ENCODE measurements at regions not wholly inside any gene's neighbourhood (a gene's known extent, or its start where the extent isn't known, plus 50 kb on each side); places are given as distances from the start of the nearest gene placed in this dataset.
"Not testable (repeated sequence)": the region's sequence is repeated elsewhere in the genome, so short reads cannot be mapped to it uniquely, and the experiment has no call there.

GRCh38 chr5:57087947-57088346, 85.9 kb upstream of the GPBP1 start:
- H2AFZ ChIP-seq (ENCODE audit: low read depth, low read length, poor library complexity, severe bottlenecking); H3K79me2 ChIP-seq (ENCODE audit: insufficient read depth, low read length); CTCF ChIA-PET; H3K4me2 ChIP-seq (ENCODE audit: low read length); H3K27ac ChIP-seq (ENCODE audit: low read depth, low read length); DNase-seq (ENCODE audit: low read depth, low spot score); H3K4me1 ChIP-seq (ENCODE audit: control insufficient read depth in 1 of 2, insufficient read depth in 2 of 2, low read length in 2 of 2); BruUV-seq (replicated peaks); RAD21 ChIA-PET (ENCODE audit: low non-redundant PET in 1 of 2, low total read pairs in 2 of 2, uncharacterized antibody in 2 of 2, unreplicated experiment in 2 of 2); intact Hi-C loops (cut with micrococcal nuclease); H3K36me3 ChIP-seq (ENCODE audit: control insufficient read depth in 1 of 2, insufficient read depth in 2 of 2, low read length in 2 of 2); ATAC-seq; H3K9me3 ChIP-seq (ENCODE audit: control insufficient read depth in 1 of 2, insufficient read depth in 1 of 2, low read depth in 1 of 2, low read length in 2 of 2); H3K4me3 ChIP-seq (replicated peaks in 1 of 2; ENCODE audit: low read depth in 1 of 2, low read length in 2 of 2); H3K9me2 ChIP-seq (ENCODE audit: insufficient read depth); H4K20me1 ChIP-seq (ENCODE audit: insufficient read depth); H3K9ac ChIP-seq (ENCODE audit: low read length); POLR2A ChIA-PET; H3K27me3 ChIP-seq (ENCODE audit: insufficient read depth, low read length): not testable (repeated sequence)

- CTCF ChIA-PET, result interaction anchor here (0.6 to 1.4 kb wide), 9 partner anchors 10 to 824 kb away, joined by 3 to 5 read pairs (median 3); no protein-coding TSS in a partner anchor
- ATAC-seq, result peak; percentile 80
- no peaks in the 10 kb centered on the region for H3K27me3 ChIP-seq (ENCODE audit: insufficient read depth, low read length)
- H3K9ac ChIP-seq (ENCODE audit: low read length), result no peak overlapping the region
- no peak overlapping the region for H3K4me2 ChIP-seq (ENCODE audit: low read length)
- no peak overlapping the region for H3K27ac ChIP-seq (ENCODE audit: low read depth, low read length)
- no peak overlapping the region for H2AFZ ChIP-seq (ENCODE audit: low read depth, low read length, poor library complexity, severe bottlenecking)
- no TSS peak for BruUV-seq (replicated peaks)
- POLR2A ChIA-PET, result no interaction called here
- TF ChIP-seq CTCF (IDR thresholded peaks at IDR 0.05 in 2 of 3, conservative IDR thresholded peaks at IDR 0.05 in 1 of 3; ENCODE audit: borderline replicate concordance in 1 of 3, insufficient read depth in 1 of 3, low read depth in 2 of 3, low read length in 2 of 3) (peak in 2 of 3 experiments; percentile 53 to 55; a peak in 4 of 6 replicates), CBX3 (IDR thresholded peaks at IDR 0.05; ENCODE audit: low read depth) (0 out of 2 replicates have a peak, but pooled peaks have one; percentile 45), CEBPB (IDR thresholded peaks at IDR 0.05; ENCODE audit: low read depth) (no peak), RAD21 (IDR thresholded peaks at IDR 0.05; ENCODE audit: low read depth) (peak; percentile 40; the same call in 1 of the 2 replicates)
- no peak for DNase-seq (ENCODE audit: low read depth, low spot score)
- H3K4me1 ChIP-seq (ENCODE audit: control insufficient read depth in 1 of 2, insufficient read depth in 2 of 2, low read length in 2 of 2), result peaks cover 0 to 6% of the 10 kb centered on the region in 2 experiments; a peak in 2 of 4 replicates
- no peaks in the 10 kb centered on the region for H3K79me2 ChIP-seq (ENCODE audit: insufficient read depth, low read length)
- intact Hi-C loops (cut with micrococcal nuclease), result no loop called here
- H4K20me1 ChIP-seq (ENCODE audit: insufficient read depth), result no peaks in the 10 kb centered on the region
- peaks cover 0 to 4% of the 10 kb centered on the region in 2 experiments; a peak in 1 of 4 replicates for H3K9me3 ChIP-seq (ENCODE audit: control insufficient read depth in 1 of 2, insufficient read depth in 1 of 2, low read depth in 1 of 2, low read length in 2 of 2)
- no peak overlapping the region for H3K4me3 ChIP-seq (replicated peaks in 1 of 2; ENCODE audit: low read depth in 1 of 2, low read length in 2 of 2)
- no peaks in the 10 kb centered on the region for H3K36me3 ChIP-seq (ENCODE audit: control insufficient read depth in 1 of 2, insufficient read depth in 2 of 2, low read length in 2 of 2)
- H3K9me2 ChIP-seq (ENCODE audit: insufficient read depth), result no peaks in the 10 kb centered on the region
- RAD21 ChIA-PET (ENCODE audit: low non-redundant PET in 1 of 2, low total read pairs in 2 of 2, uncharacterized antibody in 2 of 2, unreplicated experiment in 2 of 2), result no interaction called here
Observed at GRCh38 chr5:57094753-57095683, 78.8 kb upstream of the GPBP1 start.

Measured in HCT116 (cell line).